Adrenal gland (tissue), 9 donors: ENCODE measurements at regions not wholly inside any gene's neighbourhood (a gene's known extent, or its start where the extent isn't known, plus 50 kb on each side); places are given as distances from the start of the nearest gene placed in this dataset.

Experiments used
- DNase-seq, 7 donors: peaks; one replicate each; pipeline ENCODE4 v3.0.0-alpha.2; 2019 to 2020
- H3K27ac ChIP-seq, 5 donors: fragments of 200-600 bp; sonication (generic) in 4 of 5; 1 replicate in 3 of 5; 2 replicates in 2 of 5; pipeline versions ENCODE4 v1.5.1 to v1.8.0; 2016 to 2020; ENCODE audit warnings: mild to moderate bottlenecking in 1 of 5
- H3K27me3 ChIP-seq: fragments of 200-600 bp; 2 replicates; pipeline ENCODE4 v1.8.0; 2021
- H3K36me3 ChIP-seq, 2 donors: fragments of 200-600 bp; replicated peaks in 1 of 2; 1 replicate in 1 of 2; 2 replicates in 1 of 2; pipeline versions ENCODE4 v1.5.1 to v1.8.0; 2018 to 2022
- H3K4me1 ChIP-seq, 2 donors: fragments of 200-600 bp; replicated peaks in 1 of 2; 1 replicate in 1 of 2; 2 replicates in 1 of 2; pipeline versions ENCODE4 v1.5.1 to v1.8.0; 2018 to 2021
- H3K4me3 ChIP-seq, 4 donors: fragments of 200-600 bp; sonication (generic) in 3 of 4; one replicate each; pipeline ENCODE4 v1.5.1; 2016 to 2018
- H3K9me3 ChIP-seq, 3 donors: fragments of 200-600 bp; sonication (generic) in 1 of 3; replicated peaks in 1 of 3; 1 replicate in 2 of 3; 2 replicates in 1 of 3; pipeline versions ENCODE4 v1.5.1 to v1.8.0; 2016 to 2021
- POLR2A ChIP-seq, 2 donors: fragments of 450-650 bp; IDR thresholded peaks; one replicate each; pipeline ENCODE4 v1.6.1; 2017; ENCODE audit warnings: antibody characterized with exemption in 2 of 2, mild to moderate bottlenecking in 2 of 2, moderate library complexity in 1 of 2
- WGBS, 4 donors: extraction: QIAGEN DNeasy Blood & Tissue Kit in 2 of 4; methylation state at CpG; one replicate each; pipeline versions ENCODE4 v1.1.5 to v1.1.7; 2013 to 2017; 5-methylcytosine and 5-hydroxymethylcytosine counted together
- intact Hi-C, 2 donors: fragments of 100-400 bp; cut with DNase I; formaldehyde crosslinking; loops; one replicate each; pipeline versions ENCODE4 v1.14.1 to v1.15.0; 2022 to 2023
- TF ChIP-seq, protein P1 (sequence below), 6 experiments: fragments of 450-650 bp in 4 of 6; fragments of 200-600 bp in 2 of 6; sonication (generic) in 1 of 6; IDR thresholded peaks; 1 replicate in 5 of 6; 2 replicates in 1 of 6; pipeline versions ENCODE4 v1.5.1 to v1.8.0; 2016 to 2021; ENCODE audit warnings: antibody characterized with exemption in 6 of 6, mild to moderate bottlenecking in 2 of 6, moderate library complexity in 1 of 6
- donor health status: healthy with polysubstance abuse.
- donor health status: Bipolar disorder and iron deficiency.
- donor health status: DM: yes; HTN: yes; CAD: no.
- donor health status: DM: no; HTN: no; CAD: no.
- donor health status: DM: no; HTN: no; CAD: no.

DNA sequence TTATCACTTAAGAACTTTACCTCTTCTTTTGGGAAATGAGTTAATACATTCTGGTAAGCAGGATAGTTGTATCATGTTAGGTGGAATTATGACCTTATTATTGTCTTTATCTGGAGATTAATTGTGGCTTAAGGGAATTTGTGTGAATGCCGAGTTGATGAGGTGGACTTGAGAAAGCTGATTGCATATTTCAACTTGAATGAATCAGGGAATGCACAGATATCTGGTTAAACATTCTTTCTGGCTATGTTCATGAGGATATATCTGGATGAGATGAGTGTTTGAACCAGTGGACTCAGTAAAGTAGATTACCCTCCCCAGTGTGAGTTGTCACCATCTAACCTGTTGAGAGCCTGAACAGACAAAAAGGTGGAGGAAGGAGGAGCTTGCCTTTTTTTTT is 326.1 kb upstream of the GOT2 start:
- Histone ChIP-seq H3K4me3 (no peak overlapping the region), H3K27ac (no peak overlapping the region), H3K27me3 (no peaks in the 10 kb centered on the region), H3K36me3 (no peaks in the 10 kb centered on the region), H3K9me3 (no peaks in the 10 kb centered on the region), H3K4me1 (no peaks in the 10 kb centered on the region)
- TF ChIP-seq, protein P1, sequence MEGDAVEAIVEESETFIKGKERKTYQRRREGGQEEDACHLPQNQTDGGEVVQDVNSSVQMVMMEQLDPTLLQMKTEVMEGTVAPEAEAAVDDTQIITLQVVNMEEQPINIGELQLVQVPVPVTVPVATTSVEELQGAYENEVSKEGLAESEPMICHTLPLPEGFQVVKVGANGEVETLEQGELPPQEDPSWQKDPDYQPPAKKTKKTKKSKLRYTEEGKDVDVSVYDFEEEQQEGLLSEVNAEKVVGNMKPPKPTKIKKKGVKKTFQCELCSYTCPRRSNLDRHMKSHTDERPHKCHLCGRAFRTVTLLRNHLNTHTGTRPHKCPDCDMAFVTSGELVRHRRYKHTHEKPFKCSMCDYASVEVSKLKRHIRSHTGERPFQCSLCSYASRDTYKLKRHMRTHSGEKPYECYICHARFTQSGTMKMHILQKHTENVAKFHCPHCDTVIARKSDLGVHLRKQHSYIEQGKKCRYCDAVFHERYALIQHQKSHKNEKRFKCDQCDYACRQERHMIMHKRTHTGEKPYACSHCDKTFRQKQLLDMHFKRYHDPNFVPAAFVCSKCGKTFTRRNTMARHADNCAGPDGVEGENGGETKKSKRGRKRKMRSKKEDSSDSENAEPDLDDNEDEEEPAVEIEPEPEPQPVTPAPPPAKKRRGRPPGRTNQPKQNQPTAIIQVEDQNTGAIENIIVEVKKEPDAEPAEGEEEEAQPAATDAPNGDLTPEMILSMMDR (IDR thresholded peaks at IDR 0.05): no peak
- TF ChIP-seq POLR2A (IDR thresholded peaks at IDR 0.05): no peak
- intact Hi-C loops: no loop called here
- no peak for DNase-seq
- 56 to 73% (median 60%) methylated on average over 1 of the region's 1 CpG for WGBS, 4 donors

DNA sequence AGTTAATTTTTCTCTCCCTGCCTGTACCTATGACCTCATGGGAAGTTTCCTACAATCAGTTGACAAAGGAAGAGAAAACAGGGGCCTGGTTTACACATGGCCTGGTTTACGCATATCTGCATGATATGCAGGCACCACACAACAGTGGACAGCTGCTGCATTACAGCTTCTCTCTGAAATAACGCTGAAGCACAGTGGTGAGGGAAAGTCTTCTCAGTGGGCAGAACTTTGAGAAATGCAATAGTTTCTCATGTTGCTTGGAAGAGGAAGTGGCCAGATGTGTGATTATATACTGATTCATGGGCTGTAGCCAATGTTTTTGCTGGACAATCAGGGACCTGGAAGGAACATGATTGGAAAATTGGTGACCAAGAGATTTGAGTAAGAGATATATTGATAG is 324.1 kb upstream of the GOT2 start:
- Histone ChIP-seq H3K4me1 (no peaks in the 10 kb centered on the region), H3K4me3 (no peak overlapping the region), H3K9me3 (no peaks in the 10 kb centered on the region), H3K27ac (no peak overlapping the region), H3K27me3 (no peaks in the 10 kb centered on the region), H3K36me3 (no peaks in the 10 kb centered on the region)
- intact Hi-C loops: no loop called here
- TF ChIP-seq, protein P1 (IDR thresholded peaks at IDR 0.05): no peak
- TF ChIP-seq POLR2A (IDR thresholded peaks at IDR 0.05): no peak
- WGBS, 4 donors: 71 to 84% (median 75%) methylated on average over 2 of the region's 2 CpGs
- DNase-seq: no peak

DNA sequence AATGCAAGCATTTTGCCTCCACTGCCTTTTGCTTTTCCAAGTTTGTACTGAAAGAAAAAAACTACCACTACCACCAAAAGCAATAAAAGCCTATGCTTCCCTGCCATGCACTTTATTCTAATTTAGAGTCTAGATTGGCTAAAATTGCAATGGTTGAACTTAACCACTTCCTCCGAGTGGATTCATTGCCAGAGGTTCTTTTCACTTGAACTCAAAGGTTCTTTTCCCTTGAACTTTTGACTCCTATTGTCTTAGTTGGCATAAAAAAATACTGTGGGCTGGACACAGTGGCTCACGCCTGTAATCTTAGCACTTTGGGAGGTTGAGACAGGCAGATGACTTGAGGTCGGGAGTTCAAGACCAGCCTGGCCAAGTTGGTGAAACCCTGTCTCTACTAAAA is 319.8 kb upstream of the GOT2 start:
- 41 to 47% (median 46%) methylated on average over 3 of the region's 3 CpGs for WGBS, 4 donors
- intact Hi-C loops: no loop called here
- TF ChIP-seq POLR2A (IDR thresholded peaks at IDR 0.05): no peak
- TF ChIP-seq, protein P1 (IDR thresholded peaks at IDR 0.05): no peak
- Histone ChIP-seq H3K4me3 (no peak overlapping the region), H3K4me1 (no peaks in the 10 kb centered on the region), H3K36me3 (no peaks in the 10 kb centered on the region), H3K27me3 (no peaks in the 10 kb centered on the region), H3K9me3 (no peaks in the 10 kb centered on the region), H3K27ac (no peak overlapping the region)
- DNase-seq: no peak

DNA sequence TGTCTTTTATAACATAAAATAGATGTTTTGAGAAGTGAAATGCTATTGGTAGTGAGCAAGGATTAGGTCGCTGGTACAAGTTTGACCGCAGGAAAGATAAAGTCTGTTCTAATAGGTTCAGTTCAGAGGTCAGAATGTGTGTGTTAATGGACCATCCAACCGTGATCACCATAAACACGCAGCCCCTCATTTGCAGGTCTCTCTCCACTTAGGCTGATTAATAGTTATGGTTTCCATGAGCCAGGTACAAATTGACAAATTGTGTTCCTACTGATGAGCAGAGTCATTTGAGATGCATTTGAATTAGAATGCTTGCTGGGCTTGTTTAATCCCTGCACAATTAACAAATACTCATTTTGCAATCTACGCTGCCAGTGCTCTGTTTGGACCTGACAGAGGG is 318.1 kb upstream of the GOT2 start:
- intact Hi-C loops: no loop called here
- DNase-seq: no peak

More for the DNA sequence above, 318.1 kb upstream of the GOT2 start:
- Histone ChIP-seq H3K4me3 (no peak overlapping the region), H3K9me3 (no peaks in the 10 kb centered on the region), H3K36me3 (no peaks in the 10 kb centered on the region), H3K27ac (no peak overlapping the region), H3K4me1 (no peaks in the 10 kb centered on the region), H3K27me3 (no peaks in the 10 kb centered on the region)
- 74 to 86% (median 81%) methylated on average over 5 of the region's 5 CpGs for WGBS, 4 donors
- TF ChIP-seq POLR2A (IDR thresholded peaks at IDR 0.05): no peak
- TF ChIP-seq, protein P1 (IDR thresholded peaks at IDR 0.05): no peak
